ENCODE measurements at regions not wholly inside any gene's neighbourhood (a gene's known extent, or its start where the extent isn't known, plus 50 kb on each side); places are given as distances from the start of the nearest gene placed in this dataset.

GRCh38 chr13:58024103-58024502 is 392.6 kb downstream of the PCDH17 start:
- DNase-seq (no peak), ATAC-seq (no peak)
- Histone ChIP-seq H3K36me3 (ENCODE audit: low read depth, low read length) (no peaks in the 10 kb centered on the region), H3K27me3 (ENCODE audit: low read length) (no peaks in the 10 kb centered on the region), H3K9me3 (ENCODE audit: low read length) (no peaks in the 10 kb centered on the region), H2AFZ (ENCODE audit: low read length) (no peak overlapping the region), H3K4me1 (ENCODE audit: insufficient read depth, low read length) (no peaks in the 10 kb centered on the region), H3K79me2 (ENCODE audit: low read length) (no peaks in the 10 kb centered on the region), H3F3A (ENCODE audit: low read length, unreplicated experiment) (no peaks in the 10 kb centered on the region), H3K27ac (ENCODE audit: low read length) (no peak overlapping the region), H3K9ac (ENCODE audit: low read length) (no peak overlapping the region), H3K9me2 (replicated peaks; ENCODE audit: low read length) (no peaks in the 10 kb centered on the region), H3K4me2 (ENCODE audit: low read length) (no peak overlapping the region), H3K4me3 (ENCODE audit: low read length) (no peak overlapping the region), H4K20me1 (ENCODE audit: low read length) (no peaks in the 10 kb centered on the region)
- intact Hi-C loops (cut with micrococcal nuclease) = no loop called here
- POLR2A ChIA-PET (ENCODE audit: unreplicated experiment) = no interaction called here
- TF ChIP-seq EZH2 (IDR thresholded peaks at IDR 0.05; ENCODE audit: low read length, unreplicated experiment) (no peak), CTCF (conservative IDR thresholded peaks at IDR 0.05; ENCODE audit: low read depth, low read length) (no peak), EZH2phosphoT487 (IDR thresholded peaks at IDR 0.05; ENCODE audit: borderline replicate concordance, low read length) (no peak)
- BruUV-seq (replicated peaks) = no TSS peak
- CTCF ChIA-PET = no interaction called here

DNA sequence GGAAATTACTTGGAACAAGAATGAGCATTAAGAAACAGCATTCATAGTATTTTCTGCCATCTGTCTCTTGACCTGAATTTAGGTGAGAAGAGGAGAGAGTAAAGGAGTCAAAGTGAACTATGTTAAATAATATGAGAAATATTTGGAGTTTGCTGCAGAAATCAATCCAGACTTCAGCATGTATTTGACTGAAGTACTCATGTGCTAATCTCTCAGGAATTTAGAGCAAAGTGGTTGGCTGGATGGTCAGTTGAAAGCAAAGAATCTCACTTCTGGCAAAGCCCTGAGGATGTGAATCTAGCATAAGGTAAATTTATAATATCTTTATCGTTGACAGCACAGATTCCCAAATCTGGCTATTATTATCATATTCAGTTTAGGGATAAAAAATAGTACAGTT is 394.3 kb downstream of the PCDH17 start:
- intact Hi-C loops (cut with micrococcal nuclease) = no loop called here
- Histone ChIP-seq H2AFZ (ENCODE audit: low read length) (no peak overlapping the region), H3K4me1 (ENCODE audit: insufficient read depth, low read length) (no peaks in the 10 kb centered on the region), H3K36me3 (ENCODE audit: low read depth, low read length) (no peaks in the 10 kb centered on the region), H3F3A (ENCODE audit: low read length, unreplicated experiment) (no peaks in the 10 kb centered on the region), H3K4me2 (ENCODE audit: low read length) (no peak overlapping the region), H4K20me1 (ENCODE audit: low read length) (no peaks in the 10 kb centered on the region), H3K27ac (ENCODE audit: low read length) (no peak overlapping the region), H3K27me3 (ENCODE audit: low read length) (no peaks in the 10 kb centered on the region), H3K9me3 (ENCODE audit: low read length) (no peaks in the 10 kb centered on the region), H3K4me3 (ENCODE audit: low read length) (no peak overlapping the region), H3K9ac (ENCODE audit: low read length) (no peak overlapping the region), H3K79me2 (ENCODE audit: low read length) (no peaks in the 10 kb centered on the region), H3K9me2 (replicated peaks; ENCODE audit: low read length) (no peaks in the 10 kb centered on the region)
- ChIA-PET CTCF (no interaction called here), POLR2A (ENCODE audit: unreplicated experiment) (no interaction called here)
- BruUV-seq (replicated peaks) = no TSS peak
- DNase-seq = no peak
- TF ChIP-seq EZH2 (IDR thresholded peaks at IDR 0.05; ENCODE audit: low read length, unreplicated experiment) = no peak
- TF ChIP-seq CTCF (conservative IDR thresholded peaks at IDR 0.05; ENCODE audit: low read depth, low read length) = no peak
- TF ChIP-seq EZH2phosphoT487 (IDR thresholded peaks at IDR 0.05; ENCODE audit: borderline replicate concordance, low read length) = no peak
- no peak for ATAC-seq

- intact Hi-C loops (cut with micrococcal nuclease) = no loop called here
- Histone ChIP-seq H3F3A (ENCODE audit: low read length, unreplicated experiment) (no peaks in the 10 kb centered on the region), H3K27me3 (ENCODE audit: low read length) (no peaks in the 10 kb centered on the region), H3K9me2 (replicated peaks; ENCODE audit: low read length) (no peaks in the 10 kb centered on the region), H3K9me3 (ENCODE audit: low read length) (no peaks in the 10 kb centered on the region), H2AFZ (ENCODE audit: low read length) (no peak overlapping the region), H3K4me1 (ENCODE audit: insufficient read depth, low read length) (no peaks in the 10 kb centered on the region), H3K4me3 (ENCODE audit: low read length) (no peak overlapping the region), H3K79me2 (ENCODE audit: low read length) (no peaks in the 10 kb centered on the region), H3K9ac (ENCODE audit: low read length) (no peak overlapping the region), H3K4me2 (ENCODE audit: low read length) (no peak overlapping the region), H3K27ac (ENCODE audit: low read length) (no peak overlapping the region), H4K20me1 (ENCODE audit: low read length) (no peaks in the 10 kb centered on the region), H3K36me3 (ENCODE audit: low read depth, low read length) (no peaks in the 10 kb centered on the region)
- POLR2A ChIA-PET (ENCODE audit: unreplicated experiment) = no interaction called here
- CTCF ChIA-PET = no interaction called here
- no peak for DNase-seq
- BruUV-seq (replicated peaks) = no TSS peak
- ATAC-seq = peak; percentile 24; the same call in 1 of the 2 replicates
- TF ChIP-seq CTCF (conservative IDR thresholded peaks at IDR 0.05; ENCODE audit: low read depth, low read length) (no peak), EZH2 (IDR thresholded peaks at IDR 0.05; ENCODE audit: low read length, unreplicated experiment) (no peak), EZH2phosphoT487 (IDR thresholded peaks at IDR 0.05; ENCODE audit: borderline replicate concordance, low read length) (no peak)
Measured at GRCh38 chr13:58032676-58033460, 401.3 kb downstream of the PCDH17 start.
